Effector memory CD8-positive, alpha-beta T cell (primary cell): ENCODE measurements at regions not wholly inside any gene's neighbourhood (a gene's known extent, or its start where the extent isn't known, plus 50 kb on each side); places are given as distances from the start of the nearest gene placed in this dataset.

Experiments used
- ATAC-seq: fragments of 150-1000 bp; cut with Tn5 transposase; replicated peaks from 2 replicates; pipeline ENCODE4 v1.10.0; 2021; ENCODE audit warnings: mild to moderate bottlenecking, moderate library complexity
- DNase-seq, 3 experiments: peaks; one replicate each; pipeline ENCODE4 v3.0.0; 2021
- H3K27ac Mint-ChIP-seq, 2 donors: one replicate each; pipeline ENCODE4 v1.8.0; 2022; ENCODE audit warnings: mild to moderate bottlenecking in 2 of 2, mixed read lengths in 2 of 2, moderate library complexity in 2 of 2
- H3K27me3 Mint-ChIP-seq, 2 donors: one replicate each; pipeline ENCODE4 v1.8.0; 2022; ENCODE audit warnings: mixed read lengths in 2 of 2
- H3K36me3 Mint-ChIP-seq: one replicate; pipeline ENCODE4 v1.8.0; 2022; ENCODE audit warnings: mild to moderate bottlenecking, moderate library complexity, mixed read lengths; ENCODE audit not compliant: insufficient read depth
- H3K4me1 Mint-ChIP-seq, 2 donors: one replicate each; pipeline ENCODE4 v1.8.0; 2022; ENCODE audit warnings: low read depth in 2 of 2, mixed read lengths in 2 of 2
- H3K4me3 Mint-ChIP-seq, 2 donors: one replicate each; pipeline ENCODE4 v1.8.0; 2022; ENCODE audit warnings: mild to moderate bottlenecking in 2 of 2, mixed read lengths in 2 of 2, moderate library complexity in 2 of 2
- H3K9me3 Mint-ChIP-seq, 2 donors: one replicate each; pipeline ENCODE4 v1.8.0; 2022; ENCODE audit warnings: mixed read lengths in 2 of 2

DNA sequence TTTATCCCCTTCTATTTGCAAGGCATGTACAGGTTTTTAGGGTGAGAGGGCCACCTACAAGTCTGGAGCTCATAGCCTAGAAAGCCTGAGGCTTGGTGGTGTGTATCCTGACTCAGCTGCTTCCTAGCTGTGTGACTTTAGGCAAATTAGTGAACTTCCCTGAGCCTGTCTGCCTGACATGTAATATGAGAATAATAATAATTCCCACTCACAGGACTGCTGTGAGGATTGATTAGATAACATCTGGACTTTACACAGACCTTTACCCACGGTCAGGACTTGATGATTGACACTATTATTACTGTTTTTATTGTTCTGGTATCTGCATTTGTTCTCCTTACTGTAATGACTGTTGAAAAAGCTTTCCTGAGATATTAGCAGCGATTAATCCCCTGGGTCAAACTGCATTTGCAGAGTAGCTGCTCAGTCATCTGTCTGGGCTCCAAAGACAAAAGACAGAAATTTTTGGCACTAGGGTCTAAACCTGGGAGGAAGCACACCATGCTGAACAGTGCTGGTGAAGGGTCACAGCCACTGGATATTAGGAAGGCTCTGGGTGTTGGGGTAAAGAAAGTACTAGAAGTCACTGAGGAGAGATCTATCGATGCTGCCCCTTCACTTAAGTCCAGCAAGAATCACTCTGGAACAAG is 276.5 kb upstream of the FN1 start:
- DNase-seq, result no peak

DNA sequence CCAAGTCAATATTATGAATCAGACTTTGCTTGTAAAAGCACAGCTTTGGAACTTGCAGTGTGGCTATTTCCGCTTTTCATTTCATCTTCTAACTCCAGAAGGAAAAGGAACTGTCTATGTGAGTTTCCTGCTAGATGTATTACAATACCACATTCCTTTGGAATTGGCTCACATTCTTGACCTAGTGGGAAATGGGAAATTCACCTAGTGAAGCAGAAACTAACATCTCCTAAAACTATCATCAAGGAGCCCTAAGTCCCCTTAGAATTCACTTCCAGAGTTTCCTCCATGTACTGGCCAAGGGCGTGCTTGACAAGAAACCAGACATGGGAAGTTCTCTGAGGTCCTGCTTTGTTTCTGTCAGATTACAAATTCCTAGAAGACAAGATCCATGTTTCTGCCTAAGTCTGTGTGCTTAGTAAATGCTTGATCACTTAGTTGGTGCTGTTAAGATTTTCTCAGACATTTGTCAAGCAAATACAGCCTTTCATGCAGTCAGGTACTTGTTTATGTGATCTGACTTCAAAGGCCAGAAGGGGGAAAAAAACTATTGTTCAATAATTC is 275.7 kb upstream of the FN1 start:
- no peak overlapping the region for H3K27ac Mint-ChIP-seq
- H3K4me3 Mint-ChIP-seq, result no peak overlapping the region
- peaks cover 3% of the 10 kb centered on the region for H3K36me3 Mint-ChIP-seq
- no peaks in the 10 kb centered on the region for H3K4me1 Mint-ChIP-seq
- H3K9me3 Mint-ChIP-seq, result no peaks in the 10 kb centered on the region
- ATAC-seq (no peak), DNase-seq (no peak)
- H3K27me3 Mint-ChIP-seq, result peaks cover 19 to 30% of the 10 kb centered on the region in 2 donors

More for the DNA sequence above, 276.5 kb upstream of the FN1 start:
- Mint-ChIP-seq H3K27me3 (peaks cover 24 to 37% of the 10 kb centered on the region in 2 donors), H3K4me1 (no peaks in the 10 kb centered on the region), H3K36me3 (peaks cover 3% of the 10 kb centered on the region), H3K4me3 (no peak overlapping the region), H3K9me3 (no peaks in the 10 kb centered on the region), H3K27ac (no peak overlapping the region)
- ATAC-seq, result no peak

DNA sequence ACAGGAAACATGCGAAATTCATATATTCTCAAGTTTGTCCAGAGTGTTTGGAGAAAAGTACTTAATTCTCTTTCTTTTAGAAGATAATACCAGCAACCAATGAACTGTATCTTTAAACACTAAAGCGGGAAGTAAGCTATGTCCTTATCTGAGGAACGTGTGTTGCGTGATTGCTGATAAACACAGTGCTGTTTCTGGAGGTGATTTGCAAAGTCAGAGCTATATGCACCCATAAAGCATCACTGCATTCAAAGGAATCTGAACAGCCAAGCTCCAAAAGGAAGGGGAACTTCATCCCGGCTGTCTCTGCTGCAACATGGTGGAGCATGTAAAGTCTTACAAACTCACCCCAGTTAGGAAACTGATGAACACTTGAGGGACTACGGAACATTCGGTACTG is 271.7 kb upstream of the FN1 start:
- no peak for ATAC-seq
- Mint-ChIP-seq H3K4me1 (no peaks in the 10 kb centered on the region), H3K27me3 (peaks cover 0 to 14% of the 10 kb centered on the region in 2 donors), H3K4me3 (no peak overlapping the region), H3K36me3 (no peaks in the 10 kb centered on the region), H3K9me3 (no peaks in the 10 kb centered on the region), H3K27ac (no peak overlapping the region)
- no peak for DNase-seq

DNA sequence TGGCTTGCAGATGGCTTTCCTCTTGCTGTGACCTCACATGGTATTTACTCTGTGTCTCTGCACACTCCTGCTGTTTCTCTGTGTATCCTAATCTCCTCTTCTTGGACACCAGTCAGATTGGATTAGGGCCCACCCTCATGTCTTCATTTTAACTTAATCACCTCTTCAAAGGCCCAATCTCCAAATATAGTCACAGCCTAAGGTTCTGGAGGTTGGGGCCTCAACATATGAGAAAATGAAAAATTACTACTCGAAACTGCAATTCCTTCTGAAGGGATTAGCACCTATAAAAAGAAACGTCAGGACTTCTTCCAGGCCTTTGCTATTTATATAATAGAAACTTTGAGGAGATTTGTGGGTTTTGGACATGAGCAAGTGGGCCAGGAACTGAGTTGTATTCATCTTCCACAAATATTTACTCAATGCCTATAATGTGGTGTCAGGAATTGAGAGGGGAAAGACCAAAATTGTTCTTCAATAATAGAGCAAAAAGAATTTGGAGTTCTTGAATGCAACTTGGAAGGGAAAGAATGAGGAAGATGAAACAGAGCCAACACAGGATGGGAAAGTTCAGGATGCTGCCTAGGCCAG is 270.0 kb upstream of the FN1 start:
- Mint-ChIP-seq H3K9me3 (no peaks in the 10 kb centered on the region), H3K4me1 (no peaks in the 10 kb centered on the region), H3K27me3 (peaks cover 0 to 9% of the 10 kb centered on the region in 2 donors), H3K4me3 (no peak overlapping the region), H3K27ac (no peak overlapping the region), H3K36me3 (no peaks in the 10 kb centered on the region)
- DNase-seq (no peak), ATAC-seq (no peak)

DNA sequence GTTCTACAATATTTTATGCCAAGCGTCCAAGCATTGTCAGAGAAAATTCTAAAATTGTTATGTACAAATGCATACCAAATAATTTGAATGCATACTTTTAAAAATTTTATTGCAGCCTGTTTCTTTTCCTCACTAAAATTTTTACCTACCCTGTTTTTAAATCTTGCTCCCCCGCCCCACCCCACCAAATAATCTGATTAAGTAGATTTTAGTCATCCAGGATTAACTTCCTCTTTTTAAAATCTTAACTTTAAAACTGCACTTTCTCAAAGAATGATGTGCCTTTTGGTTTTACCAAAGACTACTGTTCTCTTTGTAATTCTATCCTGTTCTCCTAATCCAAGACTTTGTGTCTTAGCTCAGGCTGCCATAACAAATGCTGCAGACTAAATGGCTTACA is 269.4 kb upstream of the FN1 start:
- peaks cover 0 to 9% of the 10 kb centered on the region in 2 donors for H3K27me3 Mint-ChIP-seq
- no peak overlapping the region for H3K27ac Mint-ChIP-seq
- DNase-seq, result no peak
- no peaks in the 10 kb centered on the region for H3K4me1 Mint-ChIP-seq
- no peak overlapping the region for H3K4me3 Mint-ChIP-seq
- H3K9me3 Mint-ChIP-seq, result no peaks in the 10 kb centered on the region
- ATAC-seq, result no peak
- no peaks in the 10 kb centered on the region for H3K36me3 Mint-ChIP-seq

GRCh38 chr2:215702116-215702902 is 266.4 kb upstream of the FN1 start:
- ATAC-seq (no peak), DNase-seq (no peak)
- Mint-ChIP-seq H3K9me3 (no peaks in the 10 kb centered on the region), H3K27me3 (peaks cover 0 to 9% of the 10 kb centered on the region in 2 donors), H3K4me1 (no peaks in the 10 kb centered on the region), H3K4me3 (no peak overlapping the region), H3K36me3 (no peaks in the 10 kb centered on the region), H3K27ac (no peak overlapping the region)

DNA sequence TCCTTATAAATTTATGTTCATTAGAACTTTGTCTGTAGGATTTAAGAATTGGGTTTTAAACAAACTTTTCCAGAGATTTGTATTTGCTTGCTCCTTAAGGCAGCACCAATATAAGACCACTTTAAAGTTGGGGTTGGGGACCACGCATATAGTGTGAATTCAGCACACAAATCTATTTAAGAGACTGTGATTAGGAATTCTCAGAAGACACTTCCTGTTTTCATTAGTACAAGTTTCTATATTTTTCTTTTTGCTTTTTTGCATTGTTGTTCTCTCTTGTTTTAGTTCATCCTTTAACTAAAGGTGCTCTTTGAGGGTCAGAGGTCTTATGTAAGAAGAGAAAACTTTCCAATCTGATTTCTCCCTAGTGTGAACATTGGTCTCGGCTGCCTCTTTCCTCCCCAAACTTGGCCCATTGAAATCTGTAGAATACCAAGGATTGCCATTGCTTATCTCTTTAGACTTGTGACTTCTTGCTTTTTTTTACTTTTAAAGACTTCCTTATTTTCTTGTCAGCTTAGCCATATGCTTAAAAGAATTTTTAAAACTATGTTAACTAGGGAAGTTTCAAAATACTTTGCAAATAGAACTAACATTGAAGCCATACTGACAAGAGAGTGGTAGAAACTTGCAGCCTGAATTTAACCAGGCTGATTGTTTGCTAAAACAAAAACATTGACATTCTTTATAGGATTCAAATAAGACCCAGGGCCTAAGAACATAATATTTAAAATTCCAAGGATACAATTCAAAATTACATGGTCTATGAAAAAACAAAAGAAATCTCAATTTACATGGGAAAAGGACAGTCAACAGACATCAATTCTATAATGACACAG is 264.1 kb upstream of the FN1 start:
- no peak overlapping the region for H3K27ac Mint-ChIP-seq
- no peak overlapping the region for H3K4me3 Mint-ChIP-seq
- ATAC-seq (no peak), DNase-seq (no peak)
- H3K36me3 Mint-ChIP-seq, result no peaks in the 10 kb centered on the region
- H3K9me3 Mint-ChIP-seq, result no peaks in the 10 kb centered on the region
- no peaks in the 10 kb centered on the region for H3K4me1 Mint-ChIP-seq
- H3K27me3 Mint-ChIP-seq, result peaks cover 0 to 5% of the 10 kb centered on the region in 2 donors

GRCh38 chr2:215699018-215699417 is 263.1 kb upstream of the FN1 start:
- no peak overlapping the region for H3K4me3 Mint-ChIP-seq
- no peaks in the 10 kb centered on the region for H3K36me3 Mint-ChIP-seq
- H3K27ac Mint-ChIP-seq, result no peak overlapping the region
- DNase-seq (no peak), ATAC-seq (no peak)
- no peaks in the 10 kb centered on the region for H3K9me3 Mint-ChIP-seq
- H3K27me3 Mint-ChIP-seq, result peaks cover 0 to 10% of the 10 kb centered on the region in 2 donors
- H3K4me1 Mint-ChIP-seq, result no peaks in the 10 kb centered on the region

DNA sequence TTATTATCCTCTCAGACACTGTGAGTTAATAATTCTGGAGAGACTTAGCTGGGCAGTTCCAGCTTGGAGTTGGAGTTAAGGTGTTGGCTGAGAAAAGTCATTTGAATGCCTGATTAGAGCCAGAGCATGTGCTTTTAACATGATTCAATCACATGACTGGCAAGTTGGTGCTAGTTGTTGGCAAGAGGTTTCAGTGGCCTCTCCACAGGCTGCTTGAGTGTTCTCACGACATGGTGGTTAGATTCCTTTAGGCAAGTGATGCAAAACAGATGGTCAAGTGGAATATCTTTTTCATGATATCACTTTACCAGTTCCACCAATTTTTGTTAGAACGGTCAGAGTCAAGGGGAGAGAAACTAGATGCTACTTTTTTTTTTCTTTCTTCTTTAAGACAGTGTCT is 262.7 kb upstream of the FN1 start:
- no peaks in the 10 kb centered on the region for H3K9me3 Mint-ChIP-seq
- H3K27me3 Mint-ChIP-seq, result peaks cover 0 to 15% of the 10 kb centered on the region in 2 donors
- H3K27ac Mint-ChIP-seq, result no peak overlapping the region
- H3K36me3 Mint-ChIP-seq, result no peaks in the 10 kb centered on the region
- H3K4me1 Mint-ChIP-seq, result no peaks in the 10 kb centered on the region
- ATAC-seq (no peak), DNase-seq (no peak)
- H3K4me3 Mint-ChIP-seq, result no peak overlapping the region

DNA sequence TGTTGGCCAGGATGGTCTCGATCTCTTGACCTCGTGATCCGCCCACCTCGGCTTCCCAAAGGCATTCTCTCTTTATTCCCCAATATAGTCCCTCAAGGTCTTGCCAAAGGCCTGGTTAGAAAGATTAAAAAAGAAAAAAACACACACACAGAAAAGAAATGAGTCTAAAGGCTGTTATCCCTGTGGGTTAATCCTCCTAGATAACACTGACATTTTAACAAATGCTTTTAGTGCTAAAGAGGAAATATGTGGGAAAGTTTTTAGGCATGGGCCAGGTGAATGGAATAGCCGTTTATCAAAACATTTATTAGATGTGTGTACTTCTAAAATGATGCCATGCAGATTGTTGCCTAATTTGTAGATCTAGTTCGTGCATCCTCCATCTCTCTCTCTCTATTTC is 261.6 kb upstream of the FN1 start:
- no peaks in the 10 kb centered on the region for H3K36me3 Mint-ChIP-seq
- no peaks in the 10 kb centered on the region for H3K4me1 Mint-ChIP-seq
- ATAC-seq (no peak), DNase-seq (no peak)
- H3K27ac Mint-ChIP-seq, result no peak overlapping the region
- peaks cover 8 to 24% of the 10 kb centered on the region in 2 donors for H3K27me3 Mint-ChIP-seq
- H3K9me3 Mint-ChIP-seq, result no peaks in the 10 kb centered on the region
- H3K4me3 Mint-ChIP-seq, result no peak overlapping the region

GRCh38 chr2:215697003-215697402 is 261.1 kb upstream of the FN1 start:
- no peak for DNase-seq
- Mint-ChIP-seq H3K4me1 (no peaks in the 10 kb centered on the region), H3K27me3 (peaks cover 8 to 24% of the 10 kb centered on the region in 2 donors), H3K36me3 (no peaks in the 10 kb centered on the region), H3K9me3 (no peaks in the 10 kb centered on the region), H3K4me3 (no peak overlapping the region), H3K27ac (no peak overlapping the region)
- no peak for ATAC-seq

- H3K27ac Mint-ChIP-seq, result no peak overlapping the region
- no peaks in the 10 kb centered on the region for H3K36me3 Mint-ChIP-seq
- DNase-seq (no peak), ATAC-seq (no peak)
- peaks cover 17 to 24% of the 10 kb centered on the region in 2 donors for H3K27me3 Mint-ChIP-seq
- no peaks in the 10 kb centered on the region for H3K9me3 Mint-ChIP-seq
- H3K4me1 Mint-ChIP-seq, result no peaks in the 10 kb centered on the region
- no peak overlapping the region for H3K4me3 Mint-ChIP-seq
Measured at GRCh38 chr2:215695861-215696260, 260.0 kb upstream of the FN1 start.

DNA sequence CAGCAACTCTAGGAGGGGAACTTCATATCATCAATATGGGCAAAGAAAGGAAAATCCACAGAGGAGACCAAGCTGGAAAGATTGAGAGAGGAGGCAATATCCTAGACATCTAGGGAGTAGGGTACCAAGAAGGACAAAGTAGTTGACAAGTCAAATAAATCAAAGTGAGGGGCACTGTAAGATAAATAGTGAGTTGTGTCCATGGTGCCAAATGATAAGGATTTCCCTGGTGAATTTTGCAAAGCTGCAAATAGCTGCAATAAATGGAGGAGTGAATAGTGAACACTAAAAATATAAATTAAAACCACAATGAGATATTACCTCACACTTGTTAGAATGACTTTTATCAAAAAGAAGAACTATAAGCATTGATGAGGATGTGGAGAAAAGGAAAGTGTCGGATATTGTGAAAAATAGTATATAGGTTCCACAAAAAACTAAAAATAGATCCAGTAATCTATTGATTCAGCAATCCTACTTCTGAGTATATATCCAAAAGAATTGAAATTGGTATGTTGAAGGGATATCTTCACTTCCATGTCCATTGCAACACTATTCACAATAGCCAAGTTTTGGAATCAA is 258.2 kb upstream of the FN1 start:
- peaks cover 17 to 24% of the 10 kb centered on the region in 2 donors for H3K27me3 Mint-ChIP-seq
- DNase-seq (no peak), ATAC-seq (no peak)
- H3K36me3 Mint-ChIP-seq, result no peaks in the 10 kb centered on the region
- no peak overlapping the region for H3K4me3 Mint-ChIP-seq
- no peaks in the 10 kb centered on the region for H3K9me3 Mint-ChIP-seq
- H3K27ac Mint-ChIP-seq, result no peak overlapping the region
- H3K4me1 Mint-ChIP-seq, result no peaks in the 10 kb centered on the region
